HepG2 (cell line): ENCODE measurements at regions not wholly inside any gene's neighbourhood (a gene's known extent, or its start where the extent isn't known, plus 50 kb on each side); places are given as distances from the start of the nearest gene placed in this dataset.

Experiments used
- ATAC-seq: fragments of 200-7000 bp; cut with Tn5 transposase; 3 replicates; pipeline ENCODE4 v1.9.1; 2020; ENCODE audit warnings: mild to moderate bottlenecking, moderate library complexity
- BruUV-seq: library from RNA; stranded (reverse); fragments of 400-500 nt; replicated peaks from 2 replicates; lab custom pipeline; 2021; lab: Mats Ljungman, UMichigan
- CTCF ChIA-PET: fragments of 300-600 bp; formaldehyde crosslinking; extraction: SDS; loops from one replicate; lab custom pipeline; 2021; ENCODE audit warnings: low total read pairs, inconsistent platforms, low intra/inter-chr PET ratio; lab: Yijun Ruan, JAX
- POLR2A ChIA-PET: fragments of 350-600 bp; sonication (Branson Sonifier 250); formaldehyde crosslinking; loops from one replicate; lab custom pipeline; 2020; ENCODE audit warnings: antibody characterized with exemption, inconsistent platforms; lab: Yijun Ruan, JAX
- DNase-seq: peaks from one replicate; pipeline ENCODE4 v3.0.0-alpha.2; 2015; ENCODE audit warnings: low spot score
- FAIRE-seq: peaks from 3 replicates; lab custom pipeline; 2011; peaks lifted over from hg19 to GRCh38; lab: Jason Lieb, UNC
- H2AFZ ChIP-seq: one replicate; pipeline ENCODE4 v1.6.1; 2011; ENCODE audit warnings: low read length, inconsistent platforms
- H3K27ac ChIP-seq: fragments of 300-600 bp; 3 replicates; pipeline ENCODE4 v1.8.0; 2011; ENCODE audit warnings: mixed run types, mild to moderate bottlenecking, mixed read lengths, low read length, inconsistent platforms; ENCODE audit not compliant: insufficient read depth; ENCODE audit errors: extremely low read length
- H3K27me3 ChIP-seq, 2 experiments: fragments of 200-600 bp in 1 of 2; 2 replicates in 1 of 2; 3 replicates in 1 of 2; pipeline versions ENCODE4 v1.6.0 to v1.8.0; 2011; ENCODE audit warnings: low read length in 2 of 2, mild to moderate bottlenecking in 2 of 2, moderate library complexity in 2 of 2, inconsistent platforms in 1 of 2; ENCODE audit not compliant: insufficient read depth in 2 of 2, control insufficient read depth in 1 of 2
- H3K36me3 ChIP-seq, 2 experiments: fragments of 200-600 bp in 1 of 2; replicated peaks in 1 of 2; 2 replicates in 1 of 2; 3 replicates in 1 of 2; pipeline versions ENCODE4 v1.5.1 to v1.8.0; 2011; ENCODE audit warnings: low read length in 2 of 2, inconsistent platforms in 1 of 2; ENCODE audit not compliant: insufficient read depth in 2 of 2, control insufficient read depth in 1 of 2
- H3K4me1 ChIP-seq: 2 replicates; pipeline ENCODE4 v1.5.1; 2012; ENCODE audit warnings: low read length, inconsistent platforms; ENCODE audit not compliant: insufficient read depth
- H3K4me2 ChIP-seq: 2 replicates; pipeline ENCODE4 v1.6.0; 2011; ENCODE audit warnings: low read depth, low read length, inconsistent platforms
- H3K4me3 ChIP-seq, 3 experiments: fragments of 200-600 bp in 1 of 3; sonication (generic), shearing (Covaris generic) in 1 of 3; replicated peaks in 1 of 3; 2 replicates each; pipeline ENCODE4 v1.5.1; 2011 to 2016; ENCODE audit warnings: low read length in 3 of 3, inconsistent platforms in 2 of 3, low read depth in 2 of 3, mild to moderate bottlenecking in 2 of 3, control low read depth in 1 of 3, mixed read lengths in 1 of 3; ENCODE audit not compliant: insufficient read depth in 1 of 3
- H3K79me2 ChIP-seq: one replicate; pipeline ENCODE4 v1.6.1; 2011; ENCODE audit warnings: low read length, inconsistent platforms; ENCODE audit not compliant: insufficient read depth
- H3K9ac ChIP-seq: 2 replicates; pipeline ENCODE4 v1.6.0; 2011; ENCODE audit warnings: mild to moderate bottlenecking, low read depth, low read length, inconsistent platforms; ENCODE audit not compliant: insufficient read depth
- H3K9me3 ChIP-seq: 2 replicates; pipeline ENCODE4 v1.5.1; 2012; ENCODE audit warnings: mild to moderate bottlenecking, low read length
- H4K20me1 ChIP-seq: 2 replicates; pipeline ENCODE4 v1.6.0; 2011; ENCODE audit warnings: inconsistent platforms, mild to moderate bottlenecking, low read length, moderate library complexity; ENCODE audit not compliant: insufficient read depth
- CREB1 ChIP-seq, 2 experiments: fragments of 450-650 bp in 1 of 2; IDR thresholded peaks; 2 replicates each; pipeline ENCODE4 v1.6.1; 2016 to 2017; ENCODE audit warnings: control low read depth in 1 of 2, mild to moderate bottlenecking in 1 of 2, missing compliant biosample characterization in 1 of 2, missing genetic modification characterization in 1 of 2
- DPF2 ChIP-seq: sonication (generic); formaldehyde crosslinking; IDR thresholded peaks from 2 replicates; pipeline ENCODE4 v1.4.0; 2020; ENCODE audit warnings: mild to moderate bottlenecking, low read depth, missing genetic modification reagents, borderline replicate concordance
- FOXM1 ChIP-seq: sonication (generic); formaldehyde crosslinking; IDR thresholded peaks from 2 replicates; pipeline ENCODE4 v1.5.0; 2020; ENCODE audit warnings: missing genetic modification reagents
- FOXO4 ChIP-seq: sonication (generic); formaldehyde crosslinking; conservative IDR thresholded peaks from 2 replicates; pipeline ENCODE4 v1.8.1; 2023; ENCODE audit warnings: missing genetic modification reagents
- HDAC1 ChIP-seq: sonication (generic); formaldehyde crosslinking; IDR thresholded peaks from 2 replicates; pipeline ENCODE4 v1.5.1; 2020; ENCODE audit warnings: mild to moderate bottlenecking, missing genetic modification reagents
- HIVEP1 ChIP-seq: sonication (generic); formaldehyde crosslinking; IDR thresholded peaks from 2 replicates; pipeline ENCODE4 v1.4.0; 2020; ENCODE audit warnings: mild to moderate bottlenecking, missing genetic modification reagents
- NFE2L2 ChIP-seq: fragments of 150-350 bp; IDR thresholded peaks from 2 replicates; pipeline ENCODE4 v1.6.1; 2014; ENCODE audit warnings: low read length
- PLRG1 ChIP-seq: fragments of 450-650 bp; conservative IDR thresholded peaks from 2 replicates; pipeline ENCODE4 v1.6.1; 2016
- SALL2 ChIP-seq: sonication (generic); formaldehyde crosslinking; IDR thresholded peaks from 2 replicates; pipeline ENCODE4 v1.8.1; 2023; ENCODE audit warnings: mild to moderate bottlenecking, missing genetic modification reagents, inconsistent platforms
- ZBTB21 ChIP-seq: sonication (generic); formaldehyde crosslinking; IDR thresholded peaks from 2 replicates; pipeline ENCODE4 v1.4.0; 2020; ENCODE audit warnings: missing genetic modification reagents
- ZNF101 ChIP-seq: sonication (generic); formaldehyde crosslinking; IDR thresholded peaks from 2 replicates; pipeline ENCODE4 v1.4.0; 2020; ENCODE audit warnings: mild to moderate bottlenecking, low read depth, missing genetic modification reagents, borderline replicate concordance
- ZNF354B ChIP-seq: sonication (generic); formaldehyde crosslinking; IDR thresholded peaks from 2 replicates; pipeline ENCODE4 v1.8.0; 2022; ENCODE audit warnings: mild to moderate bottlenecking, missing genetic modification reagents
- ZNF362 ChIP-seq: sonication (generic); formaldehyde crosslinking; IDR thresholded peaks from 2 replicates; pipeline ENCODE4 v1.4.0; 2020; ENCODE audit warnings: missing genetic modification reagents, mild to moderate bottlenecking, borderline replicate concordance
- ZNF740 ChIP-seq: sonication (generic); formaldehyde crosslinking; IDR thresholded peaks from 2 replicates; pipeline ENCODE4 v1.4.0; 2020; ENCODE audit warnings: missing genetic modification reagents
- WGBS: methylation state at CpG from one replicate; pipeline ENCODE4 v1.1.6; 2017; ENCODE audit warnings: low lambda C conversion rate; 5-methylcytosine and 5-hydroxymethylcytosine counted together
- in situ Hi-C: cut with HindIII; loops from 2 replicates; pipeline ENCODE4 v1.10.0; 2017; ENCODE audit warnings: low pct_unique_long_range_greater_than_20kb; ENCODE audit not compliant: extremely low pct_ligation_motif_present
- intact Hi-C: fragments of 100-400 bp; cut with micrococcal nuclease; formaldehyde crosslinking; loops from one replicate; pipeline ENCODE4 v1.10.0; 2022; ENCODE audit not compliant: unreplicated experiment

GRCh38 chr6:91781946-91782345, 1195.1 kb upstream of the MAP3K7 start:
- in situ Hi-C loops, result no loop called here

GRCh38 chr6:91780270-91780669, 1193.4 kb upstream of the MAP3K7 start:
- no peak for DNase-seq
- Histone ChIP-seq H3K9ac (no peak overlapping the region), H2AFZ (no peak overlapping the region), H4K20me1 (no peaks in the 10 kb centered on the region), H3K4me2 (no peak overlapping the region), H3K79me2 (no peaks in the 10 kb centered on the region), H3K4me3 (no peak overlapping the region), H3K27me3 (no peaks in the 10 kb centered on the region), H3K36me3 (no peaks in the 10 kb centered on the region), H3K9me3 (no peaks in the 10 kb centered on the region), H3K27ac (no peak overlapping the region), H3K4me1 (no peaks in the 10 kb centered on the region)
- ChIA-PET CTCF (no interaction called here), POLR2A (no interaction called here)
- 3% methylated on average over 2 of the region's 2 CpGs for WGBS
- BruUV-seq, result no TSS peak
- in situ Hi-C loops, result no loop called here
- no peak for FAIRE-seq
- TF ChIP-seq CREB1 (IDR thresholded peaks at IDR 0.05) (no peak), CREB1 (CRISPR knock-in tag; IDR thresholded peaks at IDR 0.05) (no peak), ZNF101 (CRISPR knock-in tag) (no peak), DPF2 (no peak), ZNF362 (CRISPR knock-in tag) (no peak), ZNF740 (CRISPR knock-in tag) (no peak), HDAC1 (no peak), PLRG1 (no peak)
- intact Hi-C loops, result no loop called here
- ATAC-seq, result no peak

More at GRCh38 chr6:91781946-91782345, 1195.1 kb upstream of the MAP3K7 start:
- no peaks in the 10 kb centered on the region; the same call in 1 of the 2 replicates for H3K9me3 ChIP-seq
- H3K79me2 ChIP-seq, result no peaks in the 10 kb centered on the region
- BruUV-seq, result no TSS peak
- H3K27me3 ChIP-seq, result no peaks in the 10 kb centered on the region
- CTCF ChIA-PET, result no interaction called here
- no peak overlapping the region for H3K9ac ChIP-seq
- no peak for FAIRE-seq
- H3K36me3 ChIP-seq, result no peaks in the 10 kb centered on the region
- H3K27ac ChIP-seq, result no peak overlapping the region
- intact Hi-C loops, result no loop called here
- H3K4me1 ChIP-seq, result no peaks in the 10 kb centered on the region
- no peak overlapping the region for H3K4me2 ChIP-seq
- TF ChIP-seq NFE2L2 (no peak), ZNF354B (CRISPR knock-in tag) (no peak), ZBTB21 (CRISPR knock-in tag) (no peak), FOXO4 (no peak), HIVEP1 (no peak), SALL2 (CRISPR knock-in tag) (no peak), FOXM1 (CRISPR knock-in tag) (no peak)
- 0% methylated on average over 3 of the region's 3 CpGs for WGBS
- H4K20me1 ChIP-seq, result no peaks in the 10 kb centered on the region
- H2AFZ ChIP-seq, result no peak overlapping the region
- ATAC-seq, result no peak
- no peak overlapping the region for H3K4me3 ChIP-seq
- DNase-seq, result no peak
- POLR2A ChIA-PET, result no interaction called here
